ENCODE measurements at regions not wholly inside any gene's neighbourhood (a gene's known extent, or its start where the extent isn't known, plus 50 kb on each side); places are given as distances from the start of the nearest gene placed in this dataset.

- Histone ChIP-seq H3K9me2 (replicated peaks; ENCODE audit: insufficient read depth, low read length) (no peaks in the 10 kb centered on the region), H4K20me1 (ENCODE audit: low read depth, low read length) (no peaks in the 10 kb centered on the region), H3K9ac (ENCODE audit: low read length) (no peak overlapping the region), H3K9me3 (ENCODE audit: insufficient read depth, low read length) (no peaks in the 10 kb centered on the region), H3K36me3 (ENCODE audit: low read length) (no peaks in the 10 kb centered on the region), H3K4me2 (ENCODE audit: low read depth, low read length, poor library complexity, severe bottlenecking) (no peak overlapping the region), H3K27me3 (ENCODE audit: low read length) (no peaks in the 10 kb centered on the region), H2AFZ (ENCODE audit: low read depth, low read length, severe bottlenecking) (no peak overlapping the region), H3K27ac (ENCODE audit: low read depth, low read length) (no peak overlapping the region), H3K79me2 (ENCODE audit: insufficient read depth, low read length) (no peaks in the 10 kb centered on the region), H3F3A (ENCODE audit: insufficient read depth) (no peaks in the 10 kb centered on the region), H3K4me3 (ENCODE audit: insufficient read depth, low read length, poor library complexity, severe bottlenecking) (no peak overlapping the region)
- no peak for TF ChIP-seq CTCF (IDR thresholded peaks at IDR 0.05; ENCODE audit: insufficient read depth, low read length, poor library complexity, severe bottlenecking)
- TF ChIP-seq EZH2phosphoT487 (conservative IDR thresholded peaks at IDR 0.05; ENCODE audit: low read length) = no peak
These were observed 260.9 kb downstream of the FIGN start for GRCh38 chr2:163474889-163475288.

GRCh38 chr2:163474319-163474744 lies 261.5 kb downstream of the FIGN start:
- Histone ChIP-seq H3K4me2 (ENCODE audit: low read depth, low read length, poor library complexity, severe bottlenecking) (no peak overlapping the region), H3K27me3 (ENCODE audit: low read length) (no peaks in the 10 kb centered on the region), H3K79me2 (ENCODE audit: insufficient read depth, low read length) (no peaks in the 10 kb centered on the region), H4K20me1 (ENCODE audit: low read depth, low read length) (no peaks in the 10 kb centered on the region), H3K4me3 (ENCODE audit: insufficient read depth, low read length, poor library complexity, severe bottlenecking) (no peak overlapping the region), H3K36me3 (ENCODE audit: low read length) (no peaks in the 10 kb centered on the region), H3K9me3 (ENCODE audit: insufficient read depth, low read length) (no peaks in the 10 kb centered on the region), H3K9me2 (replicated peaks; ENCODE audit: insufficient read depth, low read length) (no peaks in the 10 kb centered on the region), H3K9ac (ENCODE audit: low read length) (no peak overlapping the region), H3K27ac (ENCODE audit: low read depth, low read length) (no peak overlapping the region), H2AFZ (ENCODE audit: low read depth, low read length, severe bottlenecking) (no peak overlapping the region), H3F3A (ENCODE audit: insufficient read depth) (no peaks in the 10 kb centered on the region)
- TF ChIP-seq CTCF (IDR thresholded peaks at IDR 0.05; ENCODE audit: insufficient read depth, low read length, poor library complexity, severe bottlenecking) (no peak), EZH2phosphoT487 (conservative IDR thresholded peaks at IDR 0.05; ENCODE audit: low read length) (no peak)

- Histone ChIP-seq H3K27me3 (ENCODE audit: low read length) (no peaks in the 10 kb centered on the region), H3K36me3 (ENCODE audit: low read length) (no peaks in the 10 kb centered on the region), H4K20me1 (ENCODE audit: low read depth, low read length) (no peaks in the 10 kb centered on the region), H3K4me3 (ENCODE audit: insufficient read depth, low read length, poor library complexity, severe bottlenecking) (no peak overlapping the region), H3K27ac (ENCODE audit: low read depth, low read length) (no peak overlapping the region), H3K79me2 (ENCODE audit: insufficient read depth, low read length) (no peaks in the 10 kb centered on the region), H3K9me3 (ENCODE audit: insufficient read depth, low read length) (no peaks in the 10 kb centered on the region), H3K4me2 (ENCODE audit: low read depth, low read length, poor library complexity, severe bottlenecking) (no peak overlapping the region), H3K9me2 (replicated peaks; ENCODE audit: insufficient read depth, low read length) (no peaks in the 10 kb centered on the region), H3K9ac (ENCODE audit: low read length) (no peak overlapping the region), H2AFZ (ENCODE audit: low read depth, low read length, severe bottlenecking) (no peak overlapping the region), H3F3A (ENCODE audit: insufficient read depth) (no peaks in the 10 kb centered on the region)
- TF ChIP-seq EZH2phosphoT487 (conservative IDR thresholded peaks at IDR 0.05; ENCODE audit: low read length) = no peak
- TF ChIP-seq CTCF (IDR thresholded peaks at IDR 0.05; ENCODE audit: insufficient read depth, low read length, poor library complexity, severe bottlenecking) = no peak
These were observed 263.9 kb downstream of the FIGN start for GRCh38 chr2:163471947-163472346.
